Gastrocnemius medialis (tissue), 4 donors: ENCODE measurements at regions not wholly inside any gene's neighbourhood (a gene's known extent, or its start where the extent isn't known, plus 50 kb on each side); places are given as distances from the start of the nearest gene placed in this dataset.

Source experiments
- ATAC-seq, 2 donors: fragments of 150-250 bp; one replicate each; pipeline ENCODE4 v1.9.1; 2016
- DNase-seq, 2 donors: peaks; one replicate each; pipeline ENCODE4 v3.0.0-alpha.2; 2019
- H3K27ac ChIP-seq, 4 donors: fragments of 200-600 bp; sonication (generic); 1 replicate in 1 of 4; 2 replicates in 3 of 4; pipeline ENCODE4 v1.5.1; 2016 to 2018; ENCODE audit warnings: mild to moderate bottlenecking in 2 of 4, moderate library complexity in 1 of 4
- H3K27me3 ChIP-seq, 3 donors: fragments of 200-600 bp; sonication (generic) in 2 of 3; 1 replicate in 1 of 3; 2 replicates in 2 of 3; pipeline versions ENCODE4 v1.5.1 to v1.6.0; 2016 to 2019; ENCODE audit warnings: mild to moderate bottlenecking in 1 of 3, moderate library complexity in 1 of 3
- H3K36me3 ChIP-seq, 2 donors: fragments of 200-600 bp; sonication (generic) in 1 of 2; one replicate each; pipeline ENCODE4 v1.5.1; 2017 to 2018
- H3K4me1 ChIP-seq, 2 donors: fragments of 200-600 bp; sonication (generic) in 1 of 2; one replicate each; pipeline ENCODE4 v1.5.1; 2016 to 2017; ENCODE audit warnings: mild to moderate bottlenecking in 2 of 2
- H3K4me3 ChIP-seq, 4 donors: fragments of 200-600 bp; sonication (generic) in 3 of 4; 1 replicate in 1 of 4; 2 replicates in 3 of 4; pipeline ENCODE4 v1.5.1; 2016 to 2019; ENCODE audit warnings: mild to moderate bottlenecking in 2 of 4
- H3K9me3 ChIP-seq, 3 donors: fragments of 200-600 bp; sonication (generic) in 2 of 3; 1 replicate in 1 of 3; 2 replicates in 2 of 3; pipeline ENCODE4 v1.5.1; 2016 to 2019
- CTCF ChIP-seq, 5 experiments: fragments of 450-650 bp in 3 of 5; fragments of 200-600 bp in 2 of 5; sonication (generic) in 2 of 5; IDR thresholded peaks in 4 of 5; conservative IDR thresholded peaks in 1 of 5; 1 replicate in 4 of 5; 2 replicates in 1 of 5; pipeline ENCODE4 v1.5.1; 2016 to 2019; ENCODE audit warnings: antibody characterized with exemption in 5 of 5, mild to moderate bottlenecking in 3 of 5, moderate library complexity in 3 of 5
- POLR2A ChIP-seq, 2 donors: fragments of 450-650 bp; IDR thresholded peaks; one replicate each; pipeline ENCODE4 v1.6.1; 2017; ENCODE audit warnings: antibody characterized with exemption in 2 of 2, mild to moderate bottlenecking in 2 of 2, moderate library complexity in 2 of 2
- in situ Hi-C, 4 donors: fragments of 200-750 bp; cut with MboI; loops; one replicate each; pipeline versions ENCODE4 v1.15.0 to v1.8.0; 2017; ENCODE audit warnings: low sequenced_read_pairs in 4 of 4
- intact Hi-C: fragments of 100-400 bp; cut with DNase I; formaldehyde crosslinking; loops from one replicate; pipeline ENCODE4 v1.15.1; 2023; ENCODE audit warnings: low total_unique reads

GRCh38 chr20:52596256-52596655, 375.9 kb upstream of the TSHZ2 start:
- H3K36me3 ChIP-seq, result no peaks in the 10 kb centered on the region
- TF ChIP-seq CTCF (IDR thresholded peaks at IDR 0.05 in 4 of 5, conservative IDR thresholded peaks at IDR 0.05 in 1 of 5), result no peak
- H3K9me3 ChIP-seq, result no peaks in the 10 kb centered on the region
- no peak overlapping the region for H3K4me3 ChIP-seq
- in situ Hi-C loops, result no loop called here
- ATAC-seq (no peak), DNase-seq (no peak)
- no peaks in the 10 kb centered on the region for H3K4me1 ChIP-seq
- H3K27me3 ChIP-seq, result no peaks in the 10 kb centered on the region
- no peak overlapping the region for H3K27ac ChIP-seq
- intact Hi-C loops, result no loop called here

- in situ Hi-C loops, result no loop called here
These were observed 376.6 kb upstream of the TSHZ2 start for GRCh38 chr20:52595518-52595917.

GRCh38 chr20:52593654-52594053, 378.5 kb upstream of the TSHZ2 start:
- DNase-seq, result no peak
- in situ Hi-C loops (no loop called here), intact Hi-C loops (no loop called here)
- no peaks in the 10 kb centered on the region for H3K4me1 ChIP-seq
- H3K4me3 ChIP-seq, result no peak overlapping the region
- H3K27me3 ChIP-seq, result no peaks in the 10 kb centered on the region
- no peaks in the 10 kb centered on the region for H3K9me3 ChIP-seq
- no peak overlapping the region for H3K27ac ChIP-seq
- ATAC-seq, result no peak
- H3K36me3 ChIP-seq, result no peaks in the 10 kb centered on the region
- no peak for TF ChIP-seq CTCF (IDR thresholded peaks at IDR 0.05 in 4 of 5, conservative IDR thresholded peaks at IDR 0.05 in 1 of 5)
- TF ChIP-seq POLR2A (IDR thresholded peaks at IDR 0.05), result no peak

More at GRCh38 chr20:52595518-52595917, 376.6 kb upstream of the TSHZ2 start:
- H3K9me3 ChIP-seq, result no peaks in the 10 kb centered on the region
- no peaks in the 10 kb centered on the region for H3K36me3 ChIP-seq
- no peaks in the 10 kb centered on the region for H3K4me1 ChIP-seq
- H3K27me3 ChIP-seq, result no peaks in the 10 kb centered on the region
- no peak overlapping the region for H3K27ac ChIP-seq
- DNase-seq (no peak), ATAC-seq (no peak)
- intact Hi-C loops, result no loop called here
- no peak overlapping the region for H3K4me3 ChIP-seq
- TF ChIP-seq CTCF (IDR thresholded peaks at IDR 0.05 in 4 of 5, conservative IDR thresholded peaks at IDR 0.05 in 1 of 5), result no peak
- TF ChIP-seq POLR2A (IDR thresholded peaks at IDR 0.05), result no peak

GRCh38 chr20:52592567-52592966, 379.6 kb upstream of the TSHZ2 start:
- Histone ChIP-seq H3K9me3 (no peaks in the 10 kb centered on the region), H3K4me1 (no peaks in the 10 kb centered on the region), H3K27ac (no peak overlapping the region), H3K36me3 (no peaks in the 10 kb centered on the region), H3K27me3 (no peaks in the 10 kb centered on the region), H3K4me3 (no peak overlapping the region)
- intact Hi-C loops (no loop called here), in situ Hi-C loops (no loop called here)
- ATAC-seq (no peak), DNase-seq (no peak)
- TF ChIP-seq CTCF (IDR thresholded peaks at IDR 0.05 in 4 of 5, conservative IDR thresholded peaks at IDR 0.05 in 1 of 5) (no peak), POLR2A (IDR thresholded peaks at IDR 0.05) (no peak)

GRCh38 chr20:52590100-52590499, 382.1 kb upstream of the TSHZ2 start:
- in situ Hi-C loops (no loop called here), intact Hi-C loops (no loop called here)
- ATAC-seq (peak in 1 of 2 donors; percentile 23), DNase-seq (peak in 1 of 2 donors; percentile 23)
- TF ChIP-seq POLR2A (IDR thresholded peaks at IDR 0.05) (no peak), CTCF (IDR thresholded peaks at IDR 0.05 in 4 of 5, conservative IDR thresholded peaks at IDR 0.05 in 1 of 5) (no peak)
- H3K27ac ChIP-seq, result no peak overlapping the region
- no peaks in the 10 kb centered on the region for H3K4me1 ChIP-seq
- no peak overlapping the region for H3K4me3 ChIP-seq
- H3K27me3 ChIP-seq, result no peaks in the 10 kb centered on the region
- H3K36me3 ChIP-seq, result no peaks in the 10 kb centered on the region
- H3K9me3 ChIP-seq, result no peaks in the 10 kb centered on the region
